Suprapubic skin (tissue), 4 donors: ENCODE measurements at regions not wholly inside any gene's neighbourhood (a gene's known extent, or its start where the extent isn't known, plus 50 kb on each side); places are given as distances from the start of the nearest gene placed in this dataset.

Experiments
- DNase-seq, 2 donors: peaks; one replicate each; pipeline ENCODE4 v3.0.0-alpha.2; 2019; ENCODE audit warnings: low spot score in 2 of 2
- H3K27ac ChIP-seq: fragments of 200-600 bp; sonication (generic); one replicate; pipeline ENCODE4 v1.5.1; 2019
- H3K27me3 ChIP-seq: fragments of 200-600 bp; sonication (generic); one replicate; pipeline ENCODE4 v1.5.1; 2019
- H3K36me3 ChIP-seq: fragments of 200-600 bp; sonication (generic); one replicate; pipeline ENCODE4 v1.5.1; 2019
- H3K4me1 ChIP-seq: fragments of 200-600 bp; sonication (generic); one replicate; pipeline ENCODE4 v1.5.1; 2019
- H3K4me3 ChIP-seq: fragments of 200-600 bp; sonication (generic); one replicate; pipeline ENCODE4 v1.5.1; 2019; ENCODE audit warnings: mild to moderate bottlenecking
- H3K9me3 ChIP-seq: fragments of 200-600 bp; sonication (generic); one replicate; pipeline ENCODE4 v1.5.1; 2019
- EP300 ChIP-seq: sonication (generic); formaldehyde crosslinking; IDR thresholded peaks from one replicate; pipeline ENCODE4 v1.6.1; 2017; ENCODE audit warnings: antibody characterized with exemption
- POLR2A ChIP-seq, 2 donors: fragments of 450-650 bp; IDR thresholded peaks; one replicate each; pipeline ENCODE4 v1.6.1; 2017; ENCODE audit warnings: antibody characterized with exemption in 2 of 2, mild to moderate bottlenecking in 2 of 2, moderate library complexity in 2 of 2
- POLR2AphosphoS5 ChIP-seq, 3 donors: sonication (generic); formaldehyde crosslinking; IDR thresholded peaks; one replicate each; pipeline ENCODE4 v1.6.1; 2017; ENCODE audit warnings: antibody characterized with exemption in 3 of 3
- WGBS: methylation state at CpG from one replicate; pipeline ENCODE4 v1.1.5; 2018; 5-methylcytosine and 5-hydroxymethylcytosine counted together
- TF ChIP-seq, protein P1 (sequence below), 2 donors: fragments of 200-600 bp in 1 of 2; fragments of 450-650 bp in 1 of 2; sonication (generic) in 1 of 2; IDR thresholded peaks; one replicate each; pipeline ENCODE4 v1.5.1; 2016 to 2019; ENCODE audit warnings: antibody characterized with exemption in 2 of 2, mild to moderate bottlenecking in 1 of 2, moderate library complexity in 1 of 2

DNA sequence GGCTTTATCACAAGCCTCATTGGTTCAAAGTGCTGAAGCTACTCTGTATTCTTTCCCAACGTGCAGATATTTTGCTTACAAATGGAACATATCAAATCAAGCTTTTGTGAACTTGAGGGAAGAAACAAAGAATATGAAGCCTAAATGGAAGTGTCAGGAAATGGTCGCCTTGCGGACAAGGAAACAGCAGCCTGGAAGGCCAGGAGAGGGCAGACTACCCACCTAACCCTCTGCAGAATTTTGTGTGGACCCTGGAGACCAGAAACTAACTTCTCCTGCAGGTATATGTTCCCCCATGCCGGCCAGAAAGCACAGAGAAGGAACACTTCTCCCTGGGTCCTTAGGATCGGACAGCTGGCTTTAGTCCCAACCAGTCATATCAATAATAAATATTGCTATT, 1425.8 kb downstream of the PCDH7 start:
- Histone ChIP-seq H3K27me3 (no peaks in the 10 kb centered on the region), H3K27ac (no peak overlapping the region), H3K4me1 (peaks cover 6% of the 10 kb centered on the region), H3K4me3 (no peak overlapping the region), H3K36me3 (no peaks in the 10 kb centered on the region), H3K9me3 (no peaks in the 10 kb centered on the region)
- no peak for DNase-seq
- 91% methylated on average over 5 of the region's 5 CpGs for WGBS
- TF ChIP-seq EP300: no peak
- TF ChIP-seq POLR2A (IDR thresholded peaks at IDR 0.05): no peak
- no peak for TF ChIP-seq POLR2AphosphoS5 (IDR thresholded peaks at IDR 0.05)
- TF ChIP-seq, protein P1, sequence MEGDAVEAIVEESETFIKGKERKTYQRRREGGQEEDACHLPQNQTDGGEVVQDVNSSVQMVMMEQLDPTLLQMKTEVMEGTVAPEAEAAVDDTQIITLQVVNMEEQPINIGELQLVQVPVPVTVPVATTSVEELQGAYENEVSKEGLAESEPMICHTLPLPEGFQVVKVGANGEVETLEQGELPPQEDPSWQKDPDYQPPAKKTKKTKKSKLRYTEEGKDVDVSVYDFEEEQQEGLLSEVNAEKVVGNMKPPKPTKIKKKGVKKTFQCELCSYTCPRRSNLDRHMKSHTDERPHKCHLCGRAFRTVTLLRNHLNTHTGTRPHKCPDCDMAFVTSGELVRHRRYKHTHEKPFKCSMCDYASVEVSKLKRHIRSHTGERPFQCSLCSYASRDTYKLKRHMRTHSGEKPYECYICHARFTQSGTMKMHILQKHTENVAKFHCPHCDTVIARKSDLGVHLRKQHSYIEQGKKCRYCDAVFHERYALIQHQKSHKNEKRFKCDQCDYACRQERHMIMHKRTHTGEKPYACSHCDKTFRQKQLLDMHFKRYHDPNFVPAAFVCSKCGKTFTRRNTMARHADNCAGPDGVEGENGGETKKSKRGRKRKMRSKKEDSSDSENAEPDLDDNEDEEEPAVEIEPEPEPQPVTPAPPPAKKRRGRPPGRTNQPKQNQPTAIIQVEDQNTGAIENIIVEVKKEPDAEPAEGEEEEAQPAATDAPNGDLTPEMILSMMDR (IDR thresholded peaks at IDR 0.05): no peak

- no peak overlapping the region for H3K27ac ChIP-seq
- H3K9me3 ChIP-seq: no peaks in the 10 kb centered on the region
- no peak for DNase-seq
- H3K36me3 ChIP-seq: no peaks in the 10 kb centered on the region
- H3K4me3 ChIP-seq: no peak overlapping the region
- TF ChIP-seq EP300 (no peak), POLR2A (IDR thresholded peaks at IDR 0.05) (no peak), POLR2AphosphoS5 (IDR thresholded peaks at IDR 0.05) (no peak)
- TF ChIP-seq, protein P1 (IDR thresholded peaks at IDR 0.05): no peak
- peaks cover 6% of the 10 kb centered on the region for H3K4me1 ChIP-seq
- WGBS: 49% methylated on average over 5 of the region's 5 CpGs
- no peaks in the 10 kb centered on the region for H3K27me3 ChIP-seq
Observed at GRCh38 chr4:32147446-32148085, 1427.4 kb downstream of the PCDH7 start.

DNA sequence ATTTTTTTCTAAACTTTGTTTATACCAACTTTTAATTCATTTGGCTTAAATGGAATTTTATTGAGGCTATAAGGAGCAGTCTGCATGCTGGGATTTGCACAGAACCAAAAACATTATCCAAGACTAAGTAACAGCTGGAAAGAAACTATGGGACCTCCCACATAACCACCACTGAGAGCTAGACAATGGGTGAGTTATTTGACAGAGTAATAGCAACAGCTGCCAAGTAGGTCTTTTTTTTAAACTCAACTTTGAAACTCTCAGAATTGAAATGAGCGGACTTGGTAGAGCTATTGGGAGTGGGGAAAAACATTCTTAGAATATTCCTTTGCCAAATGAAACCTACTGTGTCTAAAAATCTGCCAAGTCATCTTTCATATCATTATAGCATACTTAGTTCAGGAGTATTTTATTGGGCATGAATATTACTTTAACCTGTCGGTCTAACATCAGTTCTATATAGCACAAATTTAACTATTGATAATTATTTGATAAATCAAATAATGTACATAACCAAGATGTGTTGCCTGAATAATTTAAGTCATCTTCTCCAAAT, 1428.0 kb downstream of the PCDH7 start:
- 31% methylated on average over 2 of the region's 2 CpGs for WGBS
- H3K27me3 ChIP-seq: no peaks in the 10 kb centered on the region
- DNase-seq: no peak
- no peaks in the 10 kb centered on the region for H3K9me3 ChIP-seq
- H3K27ac ChIP-seq: no peak overlapping the region
- TF ChIP-seq EP300 (no peak), POLR2A (IDR thresholded peaks at IDR 0.05) (no peak), POLR2AphosphoS5 (IDR thresholded peaks at IDR 0.05) (no peak)
- TF ChIP-seq, protein P1 (IDR thresholded peaks at IDR 0.05): no peak
- H3K4me1 ChIP-seq: peaks cover 6% of the 10 kb centered on the region
- H3K4me3 ChIP-seq: no peak overlapping the region
- no peaks in the 10 kb centered on the region for H3K36me3 ChIP-seq

DNA sequence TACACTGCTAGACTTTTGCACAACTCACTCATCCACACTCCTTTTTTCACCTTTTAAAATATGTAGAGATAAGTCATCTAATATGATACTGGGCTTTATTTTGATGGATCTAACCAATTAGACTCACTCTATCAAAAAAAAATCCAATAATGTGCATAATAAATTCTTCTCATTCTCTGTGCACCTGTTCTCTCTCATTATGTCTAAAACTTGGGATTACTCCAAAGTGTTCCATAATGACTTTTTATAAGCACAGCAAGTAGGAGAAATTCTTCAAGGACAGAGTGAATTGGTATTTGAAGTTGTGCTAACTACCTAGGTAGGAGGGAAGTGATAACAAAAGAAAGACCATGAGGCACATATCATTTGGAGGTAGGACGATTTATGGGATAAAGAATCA, 1438.8 kb downstream of the PCDH7 start:
- H3K4me1 ChIP-seq: no peaks in the 10 kb centered on the region
- no peaks in the 10 kb centered on the region for H3K36me3 ChIP-seq
- TF ChIP-seq, protein P1 (IDR thresholded peaks at IDR 0.05): no peak
- TF ChIP-seq POLR2AphosphoS5 (IDR thresholded peaks at IDR 0.05) (no peak), EP300 (no peak), POLR2A (IDR thresholded peaks at IDR 0.05) (no peak)
- no peaks in the 10 kb centered on the region for H3K9me3 ChIP-seq
- no peak overlapping the region for H3K4me3 ChIP-seq
- no peak for DNase-seq
- whole genome bisulfite sequencing: 68% methylated on average over 1 of the region's 1 CpG
- no peak overlapping the region for H3K27ac ChIP-seq
- no peaks in the 10 kb centered on the region for H3K27me3 ChIP-seq

DNA sequence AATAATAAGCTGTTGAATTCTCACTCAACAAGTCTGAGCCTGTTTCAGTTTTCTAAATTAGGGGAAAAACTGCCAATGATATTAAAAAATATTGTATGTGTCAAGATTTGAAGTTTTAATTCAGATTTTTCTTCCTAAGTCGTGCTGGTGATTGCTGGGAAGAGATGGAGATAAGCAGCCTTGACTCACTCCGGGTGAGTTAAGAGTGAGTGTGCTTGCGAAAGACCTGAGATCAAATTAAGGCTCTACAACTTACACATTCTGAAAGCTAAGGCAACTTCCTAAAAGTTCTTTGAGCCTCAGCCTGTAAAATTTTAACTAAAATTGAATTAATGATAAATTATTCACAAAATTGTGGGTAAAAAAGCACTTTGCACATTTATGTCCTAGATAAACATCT, 1441.2 kb downstream of the PCDH7 start:
- WGBS: 43% methylated on average over 3 of the region's 3 CpGs
- no peak overlapping the region for H3K27ac ChIP-seq
- no peaks in the 10 kb centered on the region for H3K36me3 ChIP-seq
- no peaks in the 10 kb centered on the region for H3K27me3 ChIP-seq
- no peak overlapping the region for H3K4me3 ChIP-seq
- no peak for DNase-seq
- TF ChIP-seq EP300 (no peak), POLR2AphosphoS5 (IDR thresholded peaks at IDR 0.05) (no peak), POLR2A (IDR thresholded peaks at IDR 0.05) (no peak)
- TF ChIP-seq, protein P1 (IDR thresholded peaks at IDR 0.05): no peak
- no peaks in the 10 kb centered on the region for H3K9me3 ChIP-seq
- no peaks in the 10 kb centered on the region for H3K4me1 ChIP-seq
